SK-N-SH (cell line): ENCODE measurements at regions not wholly inside any gene's neighbourhood (a gene's known extent, or its start where the extent isn't known, plus 50 kb on each side); places are given as distances from the start of the nearest gene placed in this dataset.

Experiments used
- CTCF ChIA-PET: fragments of 300-600, 350-600 bp; formaldehyde crosslinking; extraction: SDS; loops from one replicate; lab custom pipeline; 2021; lab: Yijun Ruan, JAX
- POLR2A ChIA-PET: fragments of 350-600 bp; sonication (Branson Sonifier 250); formaldehyde crosslinking; extraction: SDS; loops from one replicate; lab custom pipeline; 2020; ENCODE audit warnings: antibody characterized with exemption, inconsistent platforms; lab: Yijun Ruan, JAX
- DNase-seq: peaks from one replicate; pipeline ENCODE4 v3.0.0; 2012
- H2AFZ ChIP-seq: fragments of 200-600 bp; sonication (generic); 2 replicates; pipeline ENCODE4 v1.8.1; 2016; ENCODE audit warnings: antibody characterized with exemption, mild to moderate bottlenecking, low read depth
- H3F3A ChIP-seq: fragments of 200-600 bp; sonication (generic); replicated peaks from 2 replicates; pipeline ENCODE3; 2016; ENCODE audit warnings: antibody characterized with exemption, mild to moderate bottlenecking; ENCODE audit not compliant: insufficient read depth
- H3K27ac ChIP-seq, 2 experiments: fragments of 200-500 bp in 1 of 2; fragments of 200-600 bp in 1 of 2; sonication (Bioruptor generic) in 1 of 2; sonication (generic), shearing (Covaris generic) in 1 of 2; 2 replicates each; pipeline versions ENCODE4 v1.5.1 to v1.6.1; 2014 to 2016; ENCODE audit warnings: low read depth in 2 of 2, inconsistent platforms in 1 of 2, low read length in 1 of 2, mild to moderate bottlenecking in 1 of 2, mixed read lengths in 1 of 2
- H3K27me3 ChIP-seq: fragments of 200-600 bp; sonication (generic), shearing (Covaris generic); 2 replicates; pipeline ENCODE4 v1.6.1; 2016; ENCODE audit warnings: mixed run types; ENCODE audit not compliant: insufficient read depth
- H3K36me3 ChIP-seq, 2 experiments: fragments of 200-500 bp in 1 of 2; fragments of 200-600 bp in 1 of 2; sonication (Bioruptor generic) in 1 of 2; sonication (generic) in 1 of 2; replicated peaks in 1 of 2; 2 replicates each; pipeline versions ENCODE3 to v1.5.1; 2014 to 2016; ENCODE audit warnings: low read length in 1 of 2, mild to moderate bottlenecking in 1 of 2; ENCODE audit not compliant: insufficient read depth in 2 of 2, control insufficient read depth in 1 of 2
- H3K4me1 ChIP-seq, 2 experiments: fragments of 200-500 bp in 1 of 2; fragments of 200-600 bp in 1 of 2; sonication (Bioruptor generic) in 1 of 2; sonication (generic), shearing (Covaris generic) in 1 of 2; 2 replicates each; pipeline versions ENCODE4 v1.5.1 to v1.6.1; 2014 to 2016; ENCODE audit warnings: low read depth in 1 of 2, low read length in 1 of 2, mixed run types in 1 of 2; ENCODE audit not compliant: insufficient read depth in 2 of 2, control insufficient read depth in 1 of 2
- H3K4me2 ChIP-seq: fragments of 200-600 bp; sonication (generic), shearing (Covaris generic); 2 replicates; pipeline ENCODE4 v1.6.1; 2017; ENCODE audit warnings: mixed run types
- H3K4me3 ChIP-seq, 2 experiments: fragments of 200-500 bp in 1 of 2; fragments of 200-600 bp in 1 of 2; sonication (Bioruptor generic) in 1 of 2; sonication (generic), shearing (Covaris generic) in 1 of 2; 2 replicates each; pipeline versions ENCODE4 v1.5.1 to v1.8.1; 2014 to 2016; ENCODE audit warnings: low read depth in 2 of 2, inconsistent platforms in 1 of 2, low read length in 1 of 2, mild to moderate bottlenecking in 1 of 2, mixed read lengths in 1 of 2, moderate library complexity in 1 of 2
- H3K79me2 ChIP-seq: fragments of 200-600 bp; sonication (generic); 2 replicates; pipeline ENCODE4 v1.8.1; 2017; ENCODE audit warnings: mild to moderate bottlenecking; ENCODE audit not compliant: insufficient read depth
- H3K9ac ChIP-seq: fragments of 200-600 bp; sonication (generic); 2 replicates; pipeline ENCODE4 v1.6.1; 2017; ENCODE audit warnings: mixed run types
- H3K9me2 ChIP-seq: fragments of 200-600 bp; sonication (generic); 2 replicates; pipeline ENCODE4 v1.6.1; 2017; ENCODE audit warnings: mixed run types
- H3K9me3 ChIP-seq: fragments of 200-600 bp; sonication (generic); 2 replicates; pipeline ENCODE4 v1.6.1; 2017; ENCODE audit warnings: mixed run types, mild to moderate bottlenecking, moderate library complexity
- H4K20me1 ChIP-seq: fragments of 200-600 bp; sonication (generic); 2 replicates; pipeline ENCODE4 v1.6.1; 2017; ENCODE audit warnings: mild to moderate bottlenecking, mixed run types; ENCODE audit not compliant: insufficient read depth
- CHD2 ChIP-seq: fragments of 150-350 bp; IDR thresholded peaks from 2 replicates; pipeline ENCODE4 v1.6.1; 2018; ENCODE audit warnings: low read length; ENCODE audit not compliant: partially characterized antibody
- CTCF ChIP-seq: fragments of 200-600 bp; sonication (generic); IDR thresholded peaks from 2 replicates; pipeline ENCODE4 v1.6.1; 2017; ENCODE audit warnings: antibody characterized with exemption, mild to moderate bottlenecking, moderate library complexity
- ELF1 ChIP-seq: IDR thresholded peaks from 2 replicates; pipeline ENCODE4 v1.4.0; 2012
- EP300 ChIP-seq, 2 experiments: IDR thresholded peaks; 2 replicates each; pipeline versions ENCODE4 v1.4.0 to v1.6.1; 2012; ENCODE audit warnings: borderline replicate concordance in 1 of 2, low read depth in 1 of 2, low read length in 1 of 2
- EZH2phosphoT487 ChIP-seq: fragments of 200-600 bp; sonication (generic); IDR thresholded peaks from 2 replicates; pipeline ENCODE4 v1.6.1; 2017; ENCODE audit warnings: low read depth, mixed run types, mild to moderate bottlenecking, antibody characterized with exemption, moderate library complexity, borderline replicate concordance
- FOSL2 ChIP-seq: IDR thresholded peaks from 2 replicates; pipeline ENCODE4 v1.4.0; 2012; ENCODE audit warnings: low read depth, mild to moderate bottlenecking, moderate library complexity, borderline replicate concordance
- FOXM1 ChIP-seq: IDR thresholded peaks from 2 replicates; pipeline ENCODE4 v1.4.0; 2012; ENCODE audit warnings: low read depth, mild to moderate bottlenecking
- GABPA ChIP-seq: IDR thresholded peaks from 2 replicates; pipeline ENCODE4 v1.4.0; 2012; ENCODE audit warnings: low read depth, mild to moderate bottlenecking
- GATA2 ChIP-seq: sonication (generic); formaldehyde crosslinking; IDR thresholded peaks from 2 replicates; pipeline ENCODE4 v1.5.0; 2020; ENCODE audit warnings: mild to moderate bottlenecking, missing genetic modification reagents
- JUND ChIP-seq: IDR thresholded peaks from 2 replicates; pipeline ENCODE4 v1.4.0; 2012
- MEF2A ChIP-seq: IDR thresholded peaks from 2 replicates; pipeline ENCODE4 v1.4.0; 2012; ENCODE audit warnings: low read depth, borderline replicate concordance
- MXI1 ChIP-seq: IDR thresholded peaks from 2 replicates; pipeline ENCODE4 v1.6.1; 2012; ENCODE audit warnings: mild to moderate bottlenecking, low read depth, low read length, improper control_type of control experiment
- NFIC ChIP-seq: IDR thresholded peaks from 2 replicates; pipeline ENCODE4 v1.4.0; 2012; ENCODE audit warnings: borderline replicate concordance
- NRF1 ChIP-seq: IDR thresholded peaks from 2 replicates; pipeline ENCODE4 v1.6.1; 2012; ENCODE audit warnings: low read depth, mild to moderate bottlenecking, low read length
- POLR2AphosphoS5 ChIP-seq: IDR thresholded peaks from 2 replicates; pipeline ENCODE4 v1.6.1; 2012; ENCODE audit warnings: low read depth, low read length
- RAD21 ChIP-seq: IDR thresholded peaks from 2 replicates; pipeline ENCODE4 v1.6.1; 2012; ENCODE audit warnings: mild to moderate bottlenecking, low read length
- RCOR1 ChIP-seq: fragments of 150-350 bp; IDR thresholded peaks from 2 replicates; pipeline ENCODE4 v1.6.1; 2017; ENCODE audit warnings: antibody characterized with exemption, low read length
- RXRA ChIP-seq: IDR thresholded peaks from 2 replicates; pipeline ENCODE4 v1.4.0; 2012; ENCODE audit warnings: low read depth, mild to moderate bottlenecking, borderline replicate concordance
- SIN3A ChIP-seq: IDR thresholded peaks from 2 replicates; pipeline ENCODE4 v1.6.1; 2012; ENCODE audit warnings: low read depth, mild to moderate bottlenecking, low read length, moderate library complexity, borderline replicate concordance
- SMC3 ChIP-seq: IDR thresholded peaks from 2 replicates; pipeline ENCODE4 v1.6.1; 2012; ENCODE audit warnings: low read depth, low read length, improper control_type of control experiment
- TCF12 ChIP-seq: IDR thresholded peaks from 2 replicates; pipeline ENCODE4 v1.4.0; 2012
- TEAD4 ChIP-seq: IDR thresholded peaks from 2 replicates; pipeline ENCODE4 v1.4.0; 2012; ENCODE audit warnings: mild to moderate bottlenecking, borderline replicate concordance; ENCODE audit not compliant: insufficient read depth
- USF1 ChIP-seq: IDR thresholded peaks from 2 replicates; pipeline ENCODE4 v1.4.0; 2012; ENCODE audit warnings: low read depth, borderline replicate concordance
- ZBTB33 ChIP-seq: IDR thresholded peaks from 2 replicates; pipeline ENCODE4 v1.4.0; 2012; ENCODE audit warnings: low read depth, borderline replicate concordance
- WGBS: methylation state at CpG from one replicate; pipeline ENCODE4 v1.1.6; 2017; ENCODE audit warnings: low lambda C conversion rate; 5-methylcytosine and 5-hydroxymethylcytosine counted together

GRCh38 chr16:64051824-64052223 is 1070.0 kb downstream of the CDH11 start:
- Histone ChIP-seq H3K4me3 (no peak overlapping the region), H3F3A (no peaks in the 10 kb centered on the region), H3K9me3 (no peaks in the 10 kb centered on the region), H3K9ac (no peak overlapping the region), H3K9me2 (no peaks in the 10 kb centered on the region), H3K36me3 (no peaks in the 10 kb centered on the region), H3K4me2 (no peak overlapping the region), H2AFZ (no peak overlapping the region), H4K20me1 (no peaks in the 10 kb centered on the region), H3K27ac (no peak overlapping the region), H3K27me3 (no peaks in the 10 kb centered on the region), H3K79me2 (no peaks in the 10 kb centered on the region), H3K4me1 (no peaks in the 10 kb centered on the region; a peak in 1 of 4 replicates)
- ChIA-PET CTCF (interaction anchor here (0.6 to 3.0 kb wide), 9 partner anchors 9 to 1066 kb away, joined by 3 to 32 read pairs (median 5); no protein-coding TSS in a partner anchor), POLR2A (no interaction called here)
- TF ChIP-seq SIN3A (no peak), MEF2A (no peak), JUND (no peak), EP300 (IDR thresholded peaks at IDR 0.05; ENCODE audit: borderline replicate concordance in 1 of 2, low read depth in 1 of 2, low read length in 1 of 2) (no peak), SMC3 (peak; percentile 64), ELF1 (no peak), RXRA (no peak), EZH2phosphoT487 (no peak), CTCF (peak; percentile 66), RAD21 (peak; percentile 76), NFIC (no peak), USF1 (no peak), ZBTB33 (no peak), RCOR1 (no peak), TEAD4 (no peak)
- DNase-seq, result no peak

- Histone ChIP-seq H3K4me3 (no peak overlapping the region), H3K4me1 (no peaks in the 10 kb centered on the region; a peak in 1 of 4 replicates), H3K79me2 (no peaks in the 10 kb centered on the region), H3F3A (no peaks in the 10 kb centered on the region), H3K9ac (no peak overlapping the region), H3K36me3 (no peaks in the 10 kb centered on the region), H3K9me2 (no peaks in the 10 kb centered on the region), H4K20me1 (no peaks in the 10 kb centered on the region), H3K27ac (no peak overlapping the region), H3K9me3 (no peaks in the 10 kb centered on the region), H3K27me3 (no peaks in the 10 kb centered on the region), H3K4me2 (no peak overlapping the region), H2AFZ (no peak overlapping the region)
- WGBS, result 39% methylated on average over 1 of the region's 1 CpG
- peak; percentile 27 for DNase-seq
- ChIA-PET CTCF (interaction anchor here (1.0 to 1.3 kb wide), 2 partner anchors 582 to 587 kb away, joined by 3 read pairs; no protein-coding TSS in a partner anchor), POLR2A (no interaction called here)
- TF ChIP-seq GABPA (no peak), POLR2AphosphoS5 (no peak), MEF2A (no peak), RCOR1 (peak; percentile 87; the same call in 1 of the 2 replicates), RAD21 (peak; percentile 27; the same call in 1 of the 2 replicates), EP300 (IDR thresholded peaks at IDR 0.05; ENCODE audit: borderline replicate concordance in 1 of 2, low read depth in 1 of 2, low read length in 1 of 2) (peak in 1 of 2 experiments; percentile 84; a peak in 2 of 4 replicates), NRF1 (no peak), GATA2 (peak; percentile 93), MXI1 (no peak; the same call in 1 of the 2 replicates), TCF12 (peak; percentile 27; the same call in 1 of the 2 replicates), CHD2 (peak; percentile 50), FOXM1 (no peak), FOSL2 (no peak)
These were observed 1074.0 kb downstream of the CDH11 start for GRCh38 chr16:64047878-64048277.
